SK-N-SH (cell line): ENCODE measurements at regions not wholly inside any gene's neighbourhood (a gene's known extent, or its start where the extent isn't known, plus 50 kb on each side); places are given as distances from the start of the nearest gene placed in this dataset.

Experiments
- CTCF ChIP-seq: fragments of 200-600 bp; sonication (generic); IDR thresholded peaks from 2 replicates; pipeline ENCODE4 v1.6.1; 2017; ENCODE audit warnings: antibody characterized with exemption, mild to moderate bottlenecking, moderate library complexity
- JUND ChIP-seq: IDR thresholded peaks from 2 replicates; pipeline ENCODE4 v1.4.0; 2012
- SMC3 ChIP-seq: IDR thresholded peaks from 2 replicates; pipeline ENCODE4 v1.6.1; 2012; ENCODE audit warnings: low read depth, low read length, improper control_type of control experiment
- TAF1 ChIP-seq: IDR thresholded peaks from 2 replicates; pipeline ENCODE4 v1.6.1; 2012; ENCODE audit warnings: low read depth, mild to moderate bottlenecking, low read length, moderate library complexity, borderline replicate concordance

- TF ChIP-seq TAF1 (no peak), CTCF (no peak), JUND (no peak), SMC3 (no peak)
Measured at GRCh38 chr12:59075968-59076490, 155.7 kb upstream of the LRIG3 start.
